ENCODE measurements at regions not wholly inside any gene's neighbourhood (a gene's known extent, or its start where the extent isn't known, plus 50 kb on each side); places are given as distances from the start of the nearest gene placed in this dataset.

DNA sequence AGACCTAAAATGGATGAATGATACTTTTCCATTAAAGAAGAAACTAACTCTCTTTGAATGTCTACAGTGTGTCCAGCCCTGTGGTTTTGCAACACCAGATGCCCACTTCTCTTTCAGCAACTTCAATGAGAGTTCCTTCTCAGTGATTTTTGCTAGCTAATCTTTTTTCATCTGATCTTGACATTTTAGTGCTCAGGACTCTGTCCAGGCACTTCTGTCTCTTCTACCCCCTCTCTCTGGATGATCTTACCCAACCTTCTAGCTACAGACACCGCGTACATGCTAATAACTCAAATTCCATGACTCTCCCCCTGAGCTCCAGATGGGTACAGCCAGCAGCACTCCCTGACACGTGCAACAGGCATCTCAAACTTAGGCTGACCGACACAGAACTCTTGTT lies 161.1 kb upstream of the FOXN3 start:
- Histone ChIP-seq H3K4me2 (no peak overlapping the region), H3K36me3 (replicated peaks in 1 of 2; ENCODE audit: control insufficient read depth in 1 of 2, insufficient read depth in 2 of 2, low read length in 1 of 2) (no peaks in the 10 kb centered on the region), H3K27ac (ENCODE audit: low read depth in 2 of 2, low read length in 1 of 2) (no peak overlapping the region), H3F3A (replicated peaks; ENCODE audit: insufficient read depth) (no peaks in the 10 kb centered on the region), H3K27me3 (ENCODE audit: insufficient read depth) (no peaks in the 10 kb centered on the region), H4K20me1 (ENCODE audit: insufficient read depth) (no peaks in the 10 kb centered on the region), H3K9ac (no peak overlapping the region), H3K9me3 (no peaks in the 10 kb centered on the region), H2AFZ (ENCODE audit: low read depth) (no peak overlapping the region), H3K9me2 (no peaks in the 10 kb centered on the region), H3K4me3 (ENCODE audit: low read depth in 2 of 2, low read length in 1 of 2) (no peak overlapping the region), H3K4me1 (ENCODE audit: control insufficient read depth in 1 of 2, insufficient read depth in 2 of 2, low read depth in 1 of 2, low read length in 1 of 2) (peaks cover 0 to 2% of the 10 kb centered on the region in 2 experiments; a peak in 1 of 4 replicates), H3K79me2 (ENCODE audit: insufficient read depth) (no peaks in the 10 kb centered on the region)
- 84% methylated on average over 4 of the region's 4 CpGs for WGBS (ENCODE audit: low lambda C conversion rate)
- ChIA-PET POLR2A (no interaction called here), CTCF (interaction anchor here (1.5 kb wide), 1 partner anchor 8 kb away, joined by 3 read pairs; no protein-coding TSS in a partner anchor)
- TF ChIP-seq, protein P1, sequence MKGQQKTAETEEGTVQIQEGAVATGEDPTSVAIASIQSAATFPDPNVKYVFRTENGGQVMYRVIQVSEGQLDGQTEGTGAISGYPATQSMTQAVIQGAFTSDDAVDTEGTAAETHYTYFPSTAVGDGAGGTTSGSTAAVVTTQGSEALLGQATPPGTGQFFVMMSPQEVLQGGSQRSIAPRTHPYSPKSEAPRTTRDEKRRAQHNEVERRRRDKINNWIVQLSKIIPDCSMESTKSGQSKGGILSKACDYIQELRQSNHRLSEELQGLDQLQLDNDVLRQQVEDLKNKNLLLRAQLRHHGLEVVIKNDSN (IDR thresholded peaks at IDR 0.05; ENCODE audit: borderline replicate concordance, low read depth) = no peak
- no peak for DNase-seq

DNA sequence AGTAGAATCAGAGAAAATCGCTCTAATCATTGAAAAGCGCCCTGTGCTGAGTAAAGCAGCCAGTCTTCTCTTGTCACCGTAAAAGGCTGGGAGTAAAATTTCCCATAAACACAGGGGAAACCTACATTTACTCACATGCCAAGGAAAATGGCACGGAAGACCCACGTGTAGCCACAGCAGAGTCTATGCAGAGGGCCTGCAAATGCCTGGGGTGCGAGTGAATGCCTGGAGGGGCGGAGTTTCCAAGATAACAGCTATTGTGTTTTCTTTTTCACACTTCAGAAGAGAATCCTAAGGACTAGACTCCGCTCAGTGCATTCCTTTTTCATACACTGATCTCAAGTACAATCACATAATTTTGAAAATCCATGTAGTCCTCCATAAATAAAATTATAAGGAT lies 159.9 kb upstream of the FOXN3 start:
- H3K4me1 ChIP-seq (ENCODE audit: control insufficient read depth in 1 of 2, insufficient read depth in 2 of 2, low read depth in 1 of 2, low read length in 1 of 2) = peaks cover 0 to 6% of the 10 kb centered on the region in 2 experiments; a peak in 1 of 4 replicates
- TF ChIP-seq RCOR1 (IDR thresholded peaks at IDR 0.05; ENCODE audit: low read length) (no peak), NFIC (IDR thresholded peaks at IDR 0.05; ENCODE audit: borderline replicate concordance) (no peak), FOXM1 (IDR thresholded peaks at IDR 0.05; ENCODE audit: low read depth) (no peak), NRF1 (IDR thresholded peaks at IDR 0.05; ENCODE audit: low read depth, low read length) (no peak), CHD2 (IDR thresholded peaks at IDR 0.05; ENCODE audit: low read length, partially characterized antibody) (no peak), TCF12 (IDR thresholded peaks at IDR 0.05) (no peak), FOSL2 (IDR thresholded peaks at IDR 0.05; ENCODE audit: borderline replicate concordance, low read depth) (no peak), RAD21 (IDR thresholded peaks at IDR 0.05; ENCODE audit: low read length) (no peak), POLR2AphosphoS5 (IDR thresholded peaks at IDR 0.05; ENCODE audit: low read depth, low read length) (no peak), EZH2phosphoT487 (IDR thresholded peaks at IDR 0.05; ENCODE audit: borderline replicate concordance, low read depth) (no peak)
- TF ChIP-seq, protein P2, sequence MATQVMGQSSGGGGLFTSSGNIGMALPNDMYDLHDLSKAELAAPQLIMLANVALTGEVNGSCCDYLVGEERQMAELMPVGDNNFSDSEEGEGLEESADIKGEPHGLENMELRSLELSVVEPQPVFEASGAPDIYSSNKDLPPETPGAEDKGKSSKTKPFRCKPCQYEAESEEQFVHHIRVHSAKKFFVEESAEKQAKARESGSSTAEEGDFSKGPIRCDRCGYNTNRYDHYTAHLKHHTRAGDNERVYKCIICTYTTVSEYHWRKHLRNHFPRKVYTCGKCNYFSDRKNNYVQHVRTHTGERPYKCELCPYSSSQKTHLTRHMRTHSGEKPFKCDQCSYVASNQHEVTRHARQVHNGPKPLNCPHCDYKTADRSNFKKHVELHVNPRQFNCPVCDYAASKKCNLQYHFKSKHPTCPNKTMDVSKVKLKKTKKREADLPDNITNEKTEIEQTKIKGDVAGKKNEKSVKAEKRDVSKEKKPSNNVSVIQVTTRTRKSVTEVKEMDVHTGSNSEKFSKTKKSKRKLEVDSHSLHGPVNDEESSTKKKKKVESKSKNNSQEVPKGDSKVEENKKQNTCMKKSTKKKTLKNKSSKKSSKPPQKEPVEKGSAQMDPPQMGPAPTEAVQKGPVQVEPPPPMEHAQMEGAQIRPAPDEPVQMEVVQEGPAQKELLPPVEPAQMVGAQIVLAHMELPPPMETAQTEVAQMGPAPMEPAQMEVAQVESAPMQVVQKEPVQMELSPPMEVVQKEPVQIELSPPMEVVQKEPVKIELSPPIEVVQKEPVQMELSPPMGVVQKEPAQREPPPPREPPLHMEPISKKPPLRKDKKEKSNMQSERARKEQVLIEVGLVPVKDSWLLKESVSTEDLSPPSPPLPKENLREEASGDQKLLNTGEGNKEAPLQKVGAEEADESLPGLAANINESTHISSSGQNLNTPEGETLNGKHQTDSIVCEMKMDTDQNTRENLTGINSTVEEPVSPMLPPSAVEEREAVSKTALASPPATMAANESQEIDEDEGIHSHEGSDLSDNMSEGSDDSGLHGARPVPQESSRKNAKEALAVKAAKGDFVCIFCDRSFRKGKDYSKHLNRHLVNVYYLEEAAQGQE (IDR thresholded peaks at IDR 0.05; ENCODE audit: low read depth, low read length) = no peak
- TF ChIP-seq, protein P1 (IDR thresholded peaks at IDR 0.05; ENCODE audit: borderline replicate concordance, low read depth) = no peak
- TF ChIP-seq, protein P3, sequence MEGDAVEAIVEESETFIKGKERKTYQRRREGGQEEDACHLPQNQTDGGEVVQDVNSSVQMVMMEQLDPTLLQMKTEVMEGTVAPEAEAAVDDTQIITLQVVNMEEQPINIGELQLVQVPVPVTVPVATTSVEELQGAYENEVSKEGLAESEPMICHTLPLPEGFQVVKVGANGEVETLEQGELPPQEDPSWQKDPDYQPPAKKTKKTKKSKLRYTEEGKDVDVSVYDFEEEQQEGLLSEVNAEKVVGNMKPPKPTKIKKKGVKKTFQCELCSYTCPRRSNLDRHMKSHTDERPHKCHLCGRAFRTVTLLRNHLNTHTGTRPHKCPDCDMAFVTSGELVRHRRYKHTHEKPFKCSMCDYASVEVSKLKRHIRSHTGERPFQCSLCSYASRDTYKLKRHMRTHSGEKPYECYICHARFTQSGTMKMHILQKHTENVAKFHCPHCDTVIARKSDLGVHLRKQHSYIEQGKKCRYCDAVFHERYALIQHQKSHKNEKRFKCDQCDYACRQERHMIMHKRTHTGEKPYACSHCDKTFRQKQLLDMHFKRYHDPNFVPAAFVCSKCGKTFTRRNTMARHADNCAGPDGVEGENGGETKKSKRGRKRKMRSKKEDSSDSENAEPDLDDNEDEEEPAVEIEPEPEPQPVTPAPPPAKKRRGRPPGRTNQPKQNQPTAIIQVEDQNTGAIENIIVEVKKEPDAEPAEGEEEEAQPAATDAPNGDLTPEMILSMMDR (IDR thresholded peaks at IDR 0.05) = no peak
- H3K9me2 ChIP-seq = no peaks in the 10 kb centered on the region
- H3K36me3 ChIP-seq (replicated peaks in 1 of 2; ENCODE audit: control insufficient read depth in 1 of 2, insufficient read depth in 2 of 2, low read length in 1 of 2) = no peaks in the 10 kb centered on the region
- no peaks in the 10 kb centered on the region for H3F3A ChIP-seq (replicated peaks; ENCODE audit: insufficient read depth)
- 77% methylated on average over 8 of the region's 8 CpGs for WGBS (ENCODE audit: low lambda C conversion rate)
- ChIA-PET CTCF (no interaction called here), POLR2A (no interaction called here)
- no peaks in the 10 kb centered on the region for H3K9me3 ChIP-seq
- no peak for DNase-seq
- no peaks in the 10 kb centered on the region for H3K79me2 ChIP-seq (ENCODE audit: insufficient read depth)
- H3K9ac ChIP-seq = no peak overlapping the region
- H3K4me3 ChIP-seq (ENCODE audit: low read depth in 2 of 2, low read length in 1 of 2) = no peak overlapping the region
- H3K27me3 ChIP-seq (ENCODE audit: insufficient read depth) = no peaks in the 10 kb centered on the region
- H2AFZ ChIP-seq (ENCODE audit: low read depth) = no peak overlapping the region
- no peak overlapping the region for H3K4me2 ChIP-seq
- no peaks in the 10 kb centered on the region for H4K20me1 ChIP-seq (ENCODE audit: insufficient read depth)
- H3K27ac ChIP-seq (ENCODE audit: low read depth in 2 of 2, low read length in 1 of 2) = no peak overlapping the region
